B cell (primary cell): ENCODE measurements at regions not wholly inside any gene's neighbourhood (a gene's known extent, or its start where the extent isn't known, plus 50 kb on each side); places are given as distances from the start of the nearest gene placed in this dataset.

Experiments used
- CTCF ChIP-seq: fragments of 200-600 bp; IDR thresholded peaks from one replicate; pipeline ENCODE4 v1.8.0; 2022; ENCODE audit warnings: antibody characterized with exemption, mild to moderate bottlenecking
- EZH2 ChIP-seq: IDR thresholded peaks from 2 replicates; pipeline ENCODE4 v1.6.1; 2012; ENCODE audit warnings: borderline replicate concordance, low read depth, mild to moderate bottlenecking, moderate library complexity, low read length; ENCODE audit not compliant: insufficient read depth, poor library complexity, severe bottlenecking

DNA sequence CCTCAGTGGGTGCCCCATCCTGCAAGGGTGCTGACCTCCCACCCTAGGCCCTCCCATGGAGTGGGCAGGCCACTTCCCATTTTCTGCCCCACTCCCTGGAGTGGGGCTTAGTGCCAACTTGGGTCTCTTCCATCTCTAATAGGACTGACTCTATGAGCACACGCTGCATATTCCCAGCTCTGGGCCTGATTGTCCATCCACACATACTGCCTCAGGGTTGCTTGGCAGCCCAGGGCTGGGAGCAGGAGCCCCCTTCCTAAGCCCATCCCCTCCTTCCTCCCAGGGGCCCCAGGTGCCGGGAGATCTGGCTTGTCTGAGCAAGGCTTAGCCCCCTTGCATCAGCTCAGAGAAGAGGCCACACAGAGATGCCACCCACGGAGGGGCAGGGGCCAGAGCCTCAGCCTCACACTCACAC lies 55.1 kb downstream of the PJA1 start:
- TF ChIP-seq CTCF (no peak), EZH2 (no peak)
